ENCODE measurements at regions not wholly inside any gene's neighbourhood (a gene's known extent, or its start where the extent isn't known, plus 50 kb on each side); places are given as distances from the start of the nearest gene placed in this dataset.
A peak's percentile ranks its signal among the peaks of the same experiment; 100 is the strongest.

DNA sequence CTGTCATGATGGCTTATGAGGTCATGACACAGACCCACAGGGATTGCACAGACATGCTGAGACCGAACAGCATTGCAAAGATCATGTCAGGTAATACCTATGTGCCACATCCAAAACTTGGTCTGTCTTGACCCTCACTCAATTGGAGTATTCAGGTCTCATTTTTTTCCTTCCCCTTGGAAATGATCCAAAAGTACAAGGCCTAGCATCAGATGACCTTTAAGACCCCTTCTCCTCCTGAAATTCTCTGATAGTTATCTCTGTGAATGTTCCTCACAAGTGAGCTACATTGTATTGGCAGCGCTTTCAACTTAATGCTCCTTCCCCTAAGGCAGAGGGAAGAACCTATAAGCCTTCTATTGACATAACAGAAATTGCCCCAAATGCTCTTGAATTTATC lies 507.4 kb upstream of the JARID2 start:
- Histone ChIP-seq H3K27ac (ENCODE audit: low read depth, low read length) (no peak overlapping the region), H3K9me2 (replicated peaks; ENCODE audit: control insufficient read depth, low read length) (no peaks in the 10 kb centered on the region), H3K79me2 (ENCODE audit: control insufficient read depth, low read length) (no peaks in the 10 kb centered on the region), H3K27me3 (ENCODE audit: control insufficient read depth, low read length) (no peaks in the 10 kb centered on the region), H3K4me3 (ENCODE audit: low read length) (peak overlapping the region; percentile 19), H3K4me1 (ENCODE audit: control insufficient read depth, low read length) (peaks cover 35% of the 10 kb centered on the region), H4K20me1 (ENCODE audit: control insufficient read depth, insufficient read depth, low read depth, low read length) (no peaks in the 10 kb centered on the region), H3K36me3 (ENCODE audit: control insufficient read depth, low read length) (no peaks in the 10 kb centered on the region), H3F3A (ENCODE audit: control insufficient read depth, insufficient read depth) (no peaks in the 10 kb centered on the region), H3K4me2 (ENCODE audit: low read length) (peak overlapping the region; percentile 41), H3K9me3 (ENCODE audit: control insufficient read depth, insufficient read depth, low read length) (no peaks in the 10 kb centered on the region)
- TF ChIP-seq, protein P1, sequence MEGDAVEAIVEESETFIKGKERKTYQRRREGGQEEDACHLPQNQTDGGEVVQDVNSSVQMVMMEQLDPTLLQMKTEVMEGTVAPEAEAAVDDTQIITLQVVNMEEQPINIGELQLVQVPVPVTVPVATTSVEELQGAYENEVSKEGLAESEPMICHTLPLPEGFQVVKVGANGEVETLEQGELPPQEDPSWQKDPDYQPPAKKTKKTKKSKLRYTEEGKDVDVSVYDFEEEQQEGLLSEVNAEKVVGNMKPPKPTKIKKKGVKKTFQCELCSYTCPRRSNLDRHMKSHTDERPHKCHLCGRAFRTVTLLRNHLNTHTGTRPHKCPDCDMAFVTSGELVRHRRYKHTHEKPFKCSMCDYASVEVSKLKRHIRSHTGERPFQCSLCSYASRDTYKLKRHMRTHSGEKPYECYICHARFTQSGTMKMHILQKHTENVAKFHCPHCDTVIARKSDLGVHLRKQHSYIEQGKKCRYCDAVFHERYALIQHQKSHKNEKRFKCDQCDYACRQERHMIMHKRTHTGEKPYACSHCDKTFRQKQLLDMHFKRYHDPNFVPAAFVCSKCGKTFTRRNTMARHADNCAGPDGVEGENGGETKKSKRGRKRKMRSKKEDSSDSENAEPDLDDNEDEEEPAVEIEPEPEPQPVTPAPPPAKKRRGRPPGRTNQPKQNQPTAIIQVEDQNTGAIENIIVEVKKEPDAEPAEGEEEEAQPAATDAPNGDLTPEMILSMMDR (IDR thresholded peaks at IDR 0.05; ENCODE audit: low read depth, low read length, poor library complexity, severe bottlenecking): no peak
- no peak for TF ChIP-seq EZH2phosphoT487 (IDR thresholded peaks at IDR 0.05; ENCODE audit: borderline replicate concordance, low read length)

DNA sequence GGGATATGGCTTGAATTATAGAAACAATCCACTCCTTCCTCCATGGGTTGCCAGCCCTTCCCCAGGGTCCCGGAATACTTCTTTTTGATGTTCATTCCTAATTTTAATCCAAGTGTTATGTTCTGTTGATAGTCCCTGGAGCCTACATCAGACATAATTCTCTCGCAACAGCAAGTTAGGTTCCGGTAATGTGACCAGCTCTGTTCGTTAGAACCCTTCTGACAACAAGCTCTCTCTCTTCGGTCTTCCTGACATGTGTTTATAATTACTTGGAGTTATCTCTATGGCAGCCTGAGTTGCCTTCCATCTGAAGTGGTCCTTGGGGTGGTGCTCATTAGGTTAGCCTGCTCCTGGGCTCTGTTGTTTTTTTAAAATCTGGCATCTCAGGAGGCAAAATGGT lies 506.9 kb upstream of the JARID2 start:
- H3K4me3 ChIP-seq (ENCODE audit: low read length): peak overlapping the region; percentile 19
- H3K27ac ChIP-seq (ENCODE audit: low read depth, low read length): no peak overlapping the region
- H3F3A ChIP-seq (ENCODE audit: control insufficient read depth, insufficient read depth): no peaks in the 10 kb centered on the region
- H3K4me1 ChIP-seq (ENCODE audit: control insufficient read depth, low read length): peaks cover 31% of the 10 kb centered on the region
- H3K27me3 ChIP-seq (ENCODE audit: control insufficient read depth, low read length): no peaks in the 10 kb centered on the region
- no peaks in the 10 kb centered on the region for H3K36me3 ChIP-seq (ENCODE audit: control insufficient read depth, low read length)
- H4K20me1 ChIP-seq (ENCODE audit: control insufficient read depth, insufficient read depth, low read depth, low read length): no peaks in the 10 kb centered on the region
- H3K4me2 ChIP-seq (ENCODE audit: low read length): peak overlapping the region; percentile 41
- H3K9me3 ChIP-seq (ENCODE audit: control insufficient read depth, insufficient read depth, low read length): no peaks in the 10 kb centered on the region
- TF ChIP-seq, protein P1 (IDR thresholded peaks at IDR 0.05; ENCODE audit: low read depth, low read length, poor library complexity, severe bottlenecking): no peak
- TF ChIP-seq EZH2phosphoT487 (IDR thresholded peaks at IDR 0.05; ENCODE audit: borderline replicate concordance, low read length): no peak
- no peaks in the 10 kb centered on the region for H3K9me2 ChIP-seq (replicated peaks; ENCODE audit: control insufficient read depth, low read length)
- no peaks in the 10 kb centered on the region for H3K79me2 ChIP-seq (ENCODE audit: control insufficient read depth, low read length)

DNA sequence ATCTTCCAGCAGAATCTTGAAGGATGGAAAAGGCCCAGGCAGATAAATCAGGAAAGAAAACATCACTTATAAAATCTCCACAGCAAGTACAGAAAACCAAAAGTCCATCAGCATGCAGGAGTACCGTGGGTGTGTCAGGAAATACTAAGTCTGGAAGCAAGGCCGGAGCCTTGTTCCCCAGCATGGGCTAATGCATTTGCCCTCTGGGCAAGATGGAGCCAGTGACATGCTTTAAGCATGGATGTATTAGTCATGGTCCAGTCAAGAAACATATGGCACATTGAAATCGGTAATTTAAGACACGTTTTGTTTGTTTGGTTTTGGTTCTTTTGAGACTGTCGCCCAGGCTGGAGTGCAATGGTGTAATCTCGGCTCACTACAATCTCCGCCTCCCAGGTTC lies 506.0 kb upstream of the JARID2 start:
- H3K4me3 ChIP-seq (ENCODE audit: low read length): no peak overlapping the region
- H3K36me3 ChIP-seq (ENCODE audit: control insufficient read depth, low read length): no peaks in the 10 kb centered on the region
- H3K9me3 ChIP-seq (ENCODE audit: control insufficient read depth, insufficient read depth, low read length): no peaks in the 10 kb centered on the region
- no peak overlapping the region for H3K4me2 ChIP-seq (ENCODE audit: low read length)
- no peaks in the 10 kb centered on the region for H3F3A ChIP-seq (ENCODE audit: control insufficient read depth, insufficient read depth)
- no peaks in the 10 kb centered on the region for H3K9me2 ChIP-seq (replicated peaks; ENCODE audit: control insufficient read depth, low read length)
- H4K20me1 ChIP-seq (ENCODE audit: control insufficient read depth, insufficient read depth, low read depth, low read length): no peaks in the 10 kb centered on the region
- H3K27ac ChIP-seq (ENCODE audit: low read depth, low read length): no peak overlapping the region
- H3K79me2 ChIP-seq (ENCODE audit: control insufficient read depth, low read length): no peaks in the 10 kb centered on the region
- H3K27me3 ChIP-seq (ENCODE audit: control insufficient read depth, low read length): no peaks in the 10 kb centered on the region
- no peak for TF ChIP-seq EZH2phosphoT487 (IDR thresholded peaks at IDR 0.05; ENCODE audit: borderline replicate concordance, low read length)
- TF ChIP-seq, protein P1 (IDR thresholded peaks at IDR 0.05; ENCODE audit: low read depth, low read length, poor library complexity, severe bottlenecking): no peak
- H3K4me1 ChIP-seq (ENCODE audit: control insufficient read depth, low read length): peaks cover 22% of the 10 kb centered on the region

DNA sequence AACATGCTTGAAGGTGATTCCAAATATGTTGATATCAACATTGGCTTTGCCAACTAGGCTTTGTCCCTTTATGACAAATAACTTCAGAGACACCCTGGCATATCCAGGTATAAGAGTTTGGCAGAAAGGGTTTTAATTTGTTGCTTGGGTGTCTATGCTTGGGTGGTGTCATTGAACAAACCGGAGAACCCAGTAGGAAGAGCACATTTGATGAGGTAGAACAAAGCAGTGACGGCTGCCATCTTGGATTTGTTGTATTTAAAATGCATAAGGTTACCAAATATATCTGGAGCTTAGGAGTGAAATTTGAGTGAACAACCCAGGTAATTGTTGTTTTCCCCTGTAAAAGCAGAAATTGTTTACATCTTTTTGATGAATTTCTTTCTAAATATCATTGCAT lies 503.7 kb upstream of the JARID2 start:
- Histone ChIP-seq H3K27me3 (ENCODE audit: control insufficient read depth, low read length) (peaks cover 5% of the 10 kb centered on the region; the same call in 1 of the 2 replicates), H3K4me3 (ENCODE audit: low read length) (no peak overlapping the region), H3K4me2 (ENCODE audit: low read length) (no peak overlapping the region), H3F3A (ENCODE audit: control insufficient read depth, insufficient read depth) (no peaks in the 10 kb centered on the region), H3K9me2 (replicated peaks; ENCODE audit: control insufficient read depth, low read length) (no peaks in the 10 kb centered on the region), H4K20me1 (ENCODE audit: control insufficient read depth, insufficient read depth, low read depth, low read length) (no peaks in the 10 kb centered on the region), H3K36me3 (ENCODE audit: control insufficient read depth, low read length) (no peaks in the 10 kb centered on the region), H3K4me1 (ENCODE audit: control insufficient read depth, low read length) (peaks cover 14% of the 10 kb centered on the region), H3K79me2 (ENCODE audit: control insufficient read depth, low read length) (no peaks in the 10 kb centered on the region), H3K27ac (ENCODE audit: low read depth, low read length) (no peak overlapping the region), H3K9me3 (ENCODE audit: control insufficient read depth, insufficient read depth, low read length) (no peaks in the 10 kb centered on the region)
- TF ChIP-seq, protein P1 (IDR thresholded peaks at IDR 0.05; ENCODE audit: low read depth, low read length, poor library complexity, severe bottlenecking): no peak
- no peak for TF ChIP-seq EZH2phosphoT487 (IDR thresholded peaks at IDR 0.05; ENCODE audit: borderline replicate concordance, low read length)
